Liver (tissue), 3 donors: ENCODE measurements at regions not wholly inside any gene's neighbourhood (a gene's known extent, or its start where the extent isn't known, plus 50 kb on each side); places are given as distances from the start of the nearest gene placed in this dataset.

ENCODE experiments used
- FOXA1 ChIP-seq: IDR thresholded peaks from 2 replicates; pipeline ENCODE4 v1.6.1; 2016; ENCODE audit warnings: antibody characterized with exemption
- HNF4A ChIP-seq, 2 donors: conservative IDR thresholded peaks; 2 replicates each; pipeline ENCODE4 v1.6.1; 2016; ENCODE audit warnings: antibody characterized with exemption in 2 of 2, mild to moderate bottlenecking in 2 of 2
- YY1 ChIP-seq: IDR thresholded peaks from 2 replicates; pipeline ENCODE4 v1.6.1; 2016; ENCODE audit warnings: antibody characterized with exemption, mild to moderate bottlenecking
- TF ChIP-seq, protein P1 (sequence below): IDR thresholded peaks from 2 replicates; pipeline ENCODE4 v1.6.1; 2016; ENCODE audit warnings: antibody characterized with exemption, mild to moderate bottlenecking
- TF ChIP-seq, protein P2 (sequence below): fragments of 150-350 bp; IDR thresholded peaks from 2 replicates; pipeline ENCODE4 v1.5.1; 2017; ENCODE audit warnings: improper control_type of control experiment, low read depth, low read length; ENCODE audit not compliant: missing input control
- donor health status: healthy.
- donor health status: healthy.

DNA sequence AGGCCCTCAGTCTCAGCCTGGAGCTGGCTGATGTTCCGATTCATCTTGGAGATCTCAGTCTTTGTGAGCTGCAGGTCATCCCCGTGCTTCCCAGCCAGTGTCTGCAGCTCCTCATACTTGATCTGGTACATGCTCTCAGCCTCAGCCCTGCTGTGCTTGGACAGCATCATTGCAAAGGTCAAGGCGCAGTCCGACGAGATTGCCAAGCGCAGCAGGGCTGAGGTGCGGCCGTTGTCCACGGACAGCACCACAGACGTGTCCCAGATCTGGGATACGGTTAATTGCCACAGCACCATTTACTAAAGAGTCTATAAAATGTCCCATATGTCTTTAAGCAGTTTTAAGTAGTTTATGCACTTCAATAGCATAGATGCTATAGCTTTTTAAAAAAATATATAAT, 965.7 kb downstream of the FSCB start:
- TF ChIP-seq, protein P1, sequence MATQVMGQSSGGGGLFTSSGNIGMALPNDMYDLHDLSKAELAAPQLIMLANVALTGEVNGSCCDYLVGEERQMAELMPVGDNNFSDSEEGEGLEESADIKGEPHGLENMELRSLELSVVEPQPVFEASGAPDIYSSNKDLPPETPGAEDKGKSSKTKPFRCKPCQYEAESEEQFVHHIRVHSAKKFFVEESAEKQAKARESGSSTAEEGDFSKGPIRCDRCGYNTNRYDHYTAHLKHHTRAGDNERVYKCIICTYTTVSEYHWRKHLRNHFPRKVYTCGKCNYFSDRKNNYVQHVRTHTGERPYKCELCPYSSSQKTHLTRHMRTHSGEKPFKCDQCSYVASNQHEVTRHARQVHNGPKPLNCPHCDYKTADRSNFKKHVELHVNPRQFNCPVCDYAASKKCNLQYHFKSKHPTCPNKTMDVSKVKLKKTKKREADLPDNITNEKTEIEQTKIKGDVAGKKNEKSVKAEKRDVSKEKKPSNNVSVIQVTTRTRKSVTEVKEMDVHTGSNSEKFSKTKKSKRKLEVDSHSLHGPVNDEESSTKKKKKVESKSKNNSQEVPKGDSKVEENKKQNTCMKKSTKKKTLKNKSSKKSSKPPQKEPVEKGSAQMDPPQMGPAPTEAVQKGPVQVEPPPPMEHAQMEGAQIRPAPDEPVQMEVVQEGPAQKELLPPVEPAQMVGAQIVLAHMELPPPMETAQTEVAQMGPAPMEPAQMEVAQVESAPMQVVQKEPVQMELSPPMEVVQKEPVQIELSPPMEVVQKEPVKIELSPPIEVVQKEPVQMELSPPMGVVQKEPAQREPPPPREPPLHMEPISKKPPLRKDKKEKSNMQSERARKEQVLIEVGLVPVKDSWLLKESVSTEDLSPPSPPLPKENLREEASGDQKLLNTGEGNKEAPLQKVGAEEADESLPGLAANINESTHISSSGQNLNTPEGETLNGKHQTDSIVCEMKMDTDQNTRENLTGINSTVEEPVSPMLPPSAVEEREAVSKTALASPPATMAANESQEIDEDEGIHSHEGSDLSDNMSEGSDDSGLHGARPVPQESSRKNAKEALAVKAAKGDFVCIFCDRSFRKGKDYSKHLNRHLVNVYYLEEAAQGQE = no peak
- TF ChIP-seq, protein P2, sequence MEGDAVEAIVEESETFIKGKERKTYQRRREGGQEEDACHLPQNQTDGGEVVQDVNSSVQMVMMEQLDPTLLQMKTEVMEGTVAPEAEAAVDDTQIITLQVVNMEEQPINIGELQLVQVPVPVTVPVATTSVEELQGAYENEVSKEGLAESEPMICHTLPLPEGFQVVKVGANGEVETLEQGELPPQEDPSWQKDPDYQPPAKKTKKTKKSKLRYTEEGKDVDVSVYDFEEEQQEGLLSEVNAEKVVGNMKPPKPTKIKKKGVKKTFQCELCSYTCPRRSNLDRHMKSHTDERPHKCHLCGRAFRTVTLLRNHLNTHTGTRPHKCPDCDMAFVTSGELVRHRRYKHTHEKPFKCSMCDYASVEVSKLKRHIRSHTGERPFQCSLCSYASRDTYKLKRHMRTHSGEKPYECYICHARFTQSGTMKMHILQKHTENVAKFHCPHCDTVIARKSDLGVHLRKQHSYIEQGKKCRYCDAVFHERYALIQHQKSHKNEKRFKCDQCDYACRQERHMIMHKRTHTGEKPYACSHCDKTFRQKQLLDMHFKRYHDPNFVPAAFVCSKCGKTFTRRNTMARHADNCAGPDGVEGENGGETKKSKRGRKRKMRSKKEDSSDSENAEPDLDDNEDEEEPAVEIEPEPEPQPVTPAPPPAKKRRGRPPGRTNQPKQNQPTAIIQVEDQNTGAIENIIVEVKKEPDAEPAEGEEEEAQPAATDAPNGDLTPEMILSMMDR = no peak
- TF ChIP-seq FOXA1 (no peak), HNF4A (conservative IDR thresholded peaks at IDR 0.05) (no peak), YY1 (no peak)
